IMR-90 (cell line): ENCODE measurements at regions not wholly inside any gene's neighbourhood (a gene's known extent, or its start where the extent isn't known, plus 50 kb on each side); places are given as distances from the start of the nearest gene placed in this dataset.

Experiments
- ATAC-seq: fragments of 200-7000 bp; cut with Tn5 transposase; 2 replicates; pipeline ENCODE4 v1.9.1; 2020; ENCODE audit warnings: low read depth, mild to moderate bottlenecking, moderate library complexity
- BruUV-seq: library from RNA; stranded (reverse); fragments of 400-500 nt; replicated peaks from 2 replicates; lab custom pipeline; 2021; lab: Mats Ljungman, UMichigan
- CTCF ChIA-PET: fragments of 300-600 bp; formaldehyde crosslinking; extraction: SDS; loops from one replicate; lab custom pipeline; 2021; ENCODE audit warnings: antibody characterized with exemption; lab: Yijun Ruan, JAX
- POLR2A ChIA-PET: fragments of 300-600 bp; sonication (Branson Sonifier 250); formaldehyde crosslinking; loops from one replicate; lab custom pipeline; 2022; ENCODE audit warnings: antibody characterized with exemption; ENCODE audit not compliant: unreplicated experiment; lab: Charles Lee
- DNase-seq: peaks from one replicate; pipeline ENCODE4 v3.0.0; 2013
- H2AFZ ChIP-seq: replicated peaks from 2 replicates; pipeline ENCODE3; 2013; ENCODE audit warnings: low read length, mild to moderate bottlenecking; ENCODE audit not compliant: poor library complexity
- H2AK5ac ChIP-seq: 2 replicates; pipeline ENCODE4 v1.6.1; 2013; ENCODE audit warnings: low read depth, low read length, inconsistent platforms
- H2AK9ac ChIP-seq: replicated peaks from 2 replicates; pipeline ENCODE3; 2013; ENCODE audit warnings: mild to moderate bottlenecking, low read depth, low read length, moderate library complexity; ENCODE audit not compliant: poor library complexity
- H2BK120ac ChIP-seq: 2 replicates; pipeline ENCODE4 v1.6.1; 2013; ENCODE audit warnings: low read depth, low read length, inconsistent platforms
- H2BK15ac ChIP-seq: 3 replicates; pipeline ENCODE4 v1.6.1; 2013; ENCODE audit warnings: low read depth, low read length, inconsistent platforms
- H2BK20ac ChIP-seq: 2 replicates; pipeline ENCODE4 v1.6.1; 2013; ENCODE audit warnings: low read depth, mild to moderate bottlenecking, inconsistent platforms, low read length, moderate library complexity
- H2BK5ac ChIP-seq: 2 replicates; pipeline ENCODE4 v1.6.1; 2013; ENCODE audit warnings: mild to moderate bottlenecking, low read depth, low read length, inconsistent platforms; ENCODE audit not compliant: poor library complexity, severe bottlenecking
- H3K14ac ChIP-seq: replicated peaks from 2 replicates; pipeline ENCODE4 v1.6.1; 2013; ENCODE audit warnings: low read depth, low read length, inconsistent platforms
- H3K18ac ChIP-seq: 2 replicates; pipeline ENCODE4 v1.6.1; 2013; ENCODE audit warnings: low read depth, low read length, control low read depth
- H3K23ac ChIP-seq: 2 replicates; pipeline ENCODE4 v1.6.1; 2013; ENCODE audit warnings: low read depth, low read length, inconsistent platforms
- H3K27ac ChIP-seq: 2 replicates; pipeline ENCODE4 v1.5.1; 2013; ENCODE audit warnings: mild to moderate bottlenecking, control low read depth, low read length; ENCODE audit not compliant: insufficient read depth
- H3K27me3 ChIP-seq: 2 replicates; pipeline ENCODE4 v1.6.1; 2013; ENCODE audit warnings: low read length; ENCODE audit not compliant: control insufficient read depth, insufficient read depth
- H3K36me3 ChIP-seq: 2 replicates; pipeline ENCODE4 v1.6.1; 2013; ENCODE audit warnings: low read length, mixed read lengths; ENCODE audit not compliant: control insufficient read depth, insufficient read depth
- H3K4ac ChIP-seq: 2 replicates; pipeline ENCODE4 v1.6.1; 2013; ENCODE audit warnings: low read depth, low read length, inconsistent platforms
- H3K4me1 ChIP-seq: 2 replicates; pipeline ENCODE4 v1.6.1; 2013; ENCODE audit warnings: low read length, mixed read lengths; ENCODE audit not compliant: control insufficient read depth, insufficient read depth
- H3K4me2 ChIP-seq: 2 replicates; pipeline ENCODE4 v1.6.1; 2013; ENCODE audit warnings: low read depth, mild to moderate bottlenecking, control low read depth, low read length, moderate library complexity
- H3K4me3 ChIP-seq: 2 replicates; pipeline ENCODE4 v1.5.1; 2013; ENCODE audit warnings: low read depth, mild to moderate bottlenecking, control low read depth, low read length, moderate library complexity; ENCODE audit not compliant: insufficient read depth
- H3K56ac ChIP-seq: 2 replicates; pipeline ENCODE4 v1.6.1; 2013; ENCODE audit warnings: low read length, inconsistent platforms; ENCODE audit not compliant: insufficient read depth; ENCODE audit errors: extremely low read depth
- H3K79me1 ChIP-seq, 2 experiments: 2 replicates each; pipeline ENCODE4 v1.6.1; 2013; ENCODE audit warnings: low read length in 2 of 2, inconsistent platforms in 1 of 2, low read depth in 1 of 2
- H3K9ac ChIP-seq: 2 replicates; pipeline ENCODE4 v1.6.1; 2013; ENCODE audit warnings: low read depth, low read length, control low read depth
- H3K9me1 ChIP-seq: 2 replicates; pipeline ENCODE4 v1.6.1; 2013; ENCODE audit warnings: low read length, inconsistent platforms; ENCODE audit not compliant: insufficient read depth
- H3K9me3 ChIP-seq: 2 replicates; pipeline ENCODE4 v1.6.1; 2013; ENCODE audit warnings: low read length; ENCODE audit not compliant: control insufficient read depth, insufficient read depth
- H4K20me1 ChIP-seq: 2 replicates; pipeline ENCODE4 v1.6.1; 2013; ENCODE audit warnings: low read length, inconsistent platforms; ENCODE audit not compliant: insufficient read depth
- H4K5ac ChIP-seq: 2 replicates; pipeline ENCODE4 v1.6.1; 2013; ENCODE audit warnings: mild to moderate bottlenecking, low read depth, low read length, control low read depth
- H4K8ac ChIP-seq, 2 experiments: 2 replicates each; pipeline ENCODE4 v1.6.1; 2013; ENCODE audit warnings: low read depth in 2 of 2, low read length in 2 of 2, control low read depth in 1 of 2, inconsistent platforms in 1 of 2
- H4K91ac ChIP-seq: 2 replicates; pipeline ENCODE4 v1.6.1; 2013; ENCODE audit warnings: low read depth, low read length, inconsistent platforms; ENCODE audit not compliant: insufficient read depth
- BHLHE40 ChIP-seq: fragments of 150-350 bp; IDR thresholded peaks from 2 replicates; pipeline ENCODE4 v1.6.1; 2016; ENCODE audit warnings: mild to moderate bottlenecking, low read depth, low read length
- CEBPB ChIP-seq: IDR thresholded peaks from 2 replicates; pipeline ENCODE4 v1.6.1; 2012; ENCODE audit warnings: low read depth, low read length, improper control_type of control experiment
- CHD1 ChIP-seq: IDR thresholded peaks from 2 replicates; pipeline ENCODE4 v1.6.1; 2012; ENCODE audit warnings: low read depth, low read length, improper control_type of control experiment
- ELK1 ChIP-seq: fragments of 150-350 bp; IDR thresholded peaks from 2 replicates; pipeline ENCODE4 v1.6.1; 2016; ENCODE audit warnings: low read depth, mild to moderate bottlenecking, low read length, moderate library complexity, borderline replicate concordance
- FOS ChIP-seq: fragments of 150-350 bp; IDR thresholded peaks from 2 replicates; pipeline ENCODE4 v1.6.1; 2016; ENCODE audit warnings: low read depth, low read length
- MAFK ChIP-seq: IDR thresholded peaks from 2 replicates; pipeline ENCODE4 v1.6.1; 2012; ENCODE audit warnings: low read depth, low read length, improper control_type of control experiment
- MAZ ChIP-seq: IDR thresholded peaks from 2 replicates; pipeline ENCODE4 v1.6.1; 2012; ENCODE audit warnings: low read depth, mild to moderate bottlenecking, low read length, improper control_type of control experiment, moderate library complexity, borderline replicate concordance
- MXI1 ChIP-seq: IDR thresholded peaks from 2 replicates; pipeline ENCODE4 v1.6.1; 2012; ENCODE audit warnings: low read depth, mild to moderate bottlenecking, low read length, moderate library complexity, borderline replicate concordance
- NFE2L2 ChIP-seq: fragments of 150-350 bp; IDR thresholded peaks from 2 replicates; pipeline ENCODE4 v1.6.1; 2016; ENCODE audit warnings: low read depth, mild to moderate bottlenecking, low read length
- POLR2A ChIP-seq: IDR thresholded peaks from 2 replicates; pipeline ENCODE4 v1.6.1; 2012; ENCODE audit warnings: mild to moderate bottlenecking, low read depth, low read length
- RAD21 ChIP-seq: IDR thresholded peaks from 2 replicates; pipeline ENCODE4 v1.6.1; 2012; ENCODE audit warnings: low read length, improper control_type of control experiment
- RCOR1 ChIP-seq: IDR thresholded peaks from 2 replicates; pipeline ENCODE4 v1.6.1; 2012; ENCODE audit warnings: mild to moderate bottlenecking, low read length, improper control_type of control experiment; ENCODE audit not compliant: insufficient replicate concordance
- RFX5 ChIP-seq: IDR thresholded peaks from 2 replicates; pipeline ENCODE4 v1.8.0; 2012; ENCODE audit warnings: low read depth, mild to moderate bottlenecking, low read length, moderate library complexity
- SMC3 ChIP-seq: fragments of 150-350 bp; IDR thresholded peaks from 2 replicates; pipeline ENCODE4 v1.6.1; 2016; ENCODE audit warnings: low read depth, mild to moderate bottlenecking, antibody characterized with exemption, low read length, moderate library complexity
- USF2 ChIP-seq: fragments of 150-350 bp; IDR thresholded peaks from 2 replicates; pipeline ENCODE4 v1.6.1; 2017; ENCODE audit warnings: mild to moderate bottlenecking, antibody characterized with exemption, low read length, low read depth
- WGBS, 2 experiments: methylation state at CpG; one replicate each; pipeline versions ENCODE4 v1.1.5 to v1.1.7; 2013; ENCODE audit warnings: missing lambda C conversion rate in 2 of 2; ENCODE audit not compliant: insufficient read length in 1 of 2; ENCODE audit errors: extremely low coverage in 2 of 2; 5-methylcytosine and 5-hydroxymethylcytosine counted together
- dilution Hi-C: fragments of 300-500 bp; cut with HindIII; formaldehyde crosslinking; loops from one replicate; pipeline ENCODE4 v1.14.3; 2018; ENCODE audit warnings: low sequenced_read_pairs; ENCODE audit not compliant: unreplicated experiment
- in situ Hi-C: fragments of 300-500 bp; cut with MboI; formaldehyde crosslinking; loops from 3 replicates; pipeline ENCODE4 v1.14.3; 2019; ENCODE audit warnings: low sequenced_read_pairs, inconsistent platforms, mixed read lengths
- intact Hi-C: fragments of 100-400 bp; cut with micrococcal nuclease; formaldehyde crosslinking; loops from 2 replicates; pipeline ENCODE4 v1.10.0; 2022
- TF ChIP-seq, protein P1 (sequence below): conservative IDR thresholded peaks from 2 replicates; pipeline ENCODE4 v1.5.1; 2012; ENCODE audit warnings: mild to moderate bottlenecking, low read depth, low read length, improper control_type of control experiment

DNA sequence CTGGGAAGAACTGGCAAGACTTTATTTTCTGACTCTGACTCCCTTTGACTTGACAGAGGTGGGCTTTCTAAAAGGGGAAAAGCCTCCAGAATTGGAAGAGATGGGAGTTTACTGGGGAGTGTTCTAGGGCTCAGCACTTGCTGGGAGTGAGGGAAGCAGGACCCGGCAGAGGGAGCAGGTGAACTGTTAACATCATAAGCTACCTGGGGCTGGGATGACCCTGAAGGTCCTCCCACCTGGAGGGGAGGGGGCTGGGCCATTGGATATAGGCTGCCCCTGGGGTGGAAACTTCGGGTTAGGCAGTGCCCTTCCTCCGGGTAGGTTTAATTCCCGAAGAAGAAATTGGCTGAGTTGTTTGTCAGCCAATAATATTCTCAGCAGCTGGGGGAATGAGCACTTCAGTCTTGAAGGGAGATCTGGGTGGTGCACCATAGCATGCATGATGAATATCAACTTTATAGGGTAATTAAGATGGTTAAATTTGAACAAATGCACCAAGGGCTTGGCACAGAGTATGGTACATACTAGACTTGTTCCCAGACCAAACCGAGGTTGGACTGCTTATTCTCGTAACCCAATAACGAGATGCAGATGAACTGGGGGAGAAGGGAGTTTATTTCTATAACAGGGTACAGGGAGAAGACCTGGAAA lies 337.0 kb downstream of the HAPSTR1 start:
- no peak overlapping the region for H3K27ac ChIP-seq
- H2BK20ac ChIP-seq: no peak overlapping the region
- H2BK120ac ChIP-seq: no peak overlapping the region
- H3K27me3 ChIP-seq: no peaks in the 10 kb centered on the region
- WGBS, 2 experiments: no CpG with 5 or more reads among the region's 7 CpGs
- H4K91ac ChIP-seq: no peak overlapping the region
- H4K8ac ChIP-seq: no peak overlapping the region
- no peak overlapping the region for H2BK15ac ChIP-seq
- in situ Hi-C loops (no loop called here), intact Hi-C loops (no loop called here), dilution Hi-C loops (no loop called here)
- peaks cover 3% of the 10 kb centered on the region for H3K9me3 ChIP-seq
- no peak overlapping the region for H2BK5ac ChIP-seq
- H2AK5ac ChIP-seq: no peak overlapping the region
- TF ChIP-seq MAZ: no peak
- TF ChIP-seq, protein P1, sequence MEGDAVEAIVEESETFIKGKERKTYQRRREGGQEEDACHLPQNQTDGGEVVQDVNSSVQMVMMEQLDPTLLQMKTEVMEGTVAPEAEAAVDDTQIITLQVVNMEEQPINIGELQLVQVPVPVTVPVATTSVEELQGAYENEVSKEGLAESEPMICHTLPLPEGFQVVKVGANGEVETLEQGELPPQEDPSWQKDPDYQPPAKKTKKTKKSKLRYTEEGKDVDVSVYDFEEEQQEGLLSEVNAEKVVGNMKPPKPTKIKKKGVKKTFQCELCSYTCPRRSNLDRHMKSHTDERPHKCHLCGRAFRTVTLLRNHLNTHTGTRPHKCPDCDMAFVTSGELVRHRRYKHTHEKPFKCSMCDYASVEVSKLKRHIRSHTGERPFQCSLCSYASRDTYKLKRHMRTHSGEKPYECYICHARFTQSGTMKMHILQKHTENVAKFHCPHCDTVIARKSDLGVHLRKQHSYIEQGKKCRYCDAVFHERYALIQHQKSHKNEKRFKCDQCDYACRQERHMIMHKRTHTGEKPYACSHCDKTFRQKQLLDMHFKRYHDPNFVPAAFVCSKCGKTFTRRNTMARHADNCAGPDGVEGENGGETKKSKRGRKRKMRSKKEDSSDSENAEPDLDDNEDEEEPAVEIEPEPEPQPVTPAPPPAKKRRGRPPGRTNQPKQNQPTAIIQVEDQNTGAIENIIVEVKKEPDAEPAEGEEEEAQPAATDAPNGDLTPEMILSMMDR: no peak
- no peak for TF ChIP-seq NFE2L2
- no peak for TF ChIP-seq BHLHE40
- no peak for TF ChIP-seq USF2
- TF ChIP-seq ELK1: no peak
- TF ChIP-seq RFX5: no peak
- TF ChIP-seq RCOR1: no peak
- TF ChIP-seq CEBPB: no peak
- TF ChIP-seq SMC3: no peak
- TF ChIP-seq RAD21: no peak
- TF ChIP-seq MXI1: no peak
- no peak for TF ChIP-seq FOS
- no peak for TF ChIP-seq MAFK
- no peak for TF ChIP-seq CHD1
- TF ChIP-seq POLR2A: no peak
- no peak overlapping the region for H3K18ac ChIP-seq
- no TSS peak for BruUV-seq
- H4K5ac ChIP-seq: no peak overlapping the region
- no peaks in the 10 kb centered on the region for H3K9me1 ChIP-seq
- no peak for DNase-seq
- ChIA-PET POLR2A (no interaction called here), CTCF (interaction anchor here (0.6 kb wide), 1 partner anchor 16 kb away, joined by 3 read pairs; no protein-coding TSS in a partner anchor)
- H4K20me1 ChIP-seq: no peaks in the 10 kb centered on the region
- no peaks in the 10 kb centered on the region for H3K36me3 ChIP-seq
- no peak overlapping the region for H2AFZ ChIP-seq
- no peak overlapping the region for H3K14ac ChIP-seq
- no peaks in the 10 kb centered on the region for H3K4me1 ChIP-seq
- ATAC-seq: no peak
- H3K4me3 ChIP-seq: no peak overlapping the region
- no peak overlapping the region for H3K23ac ChIP-seq
- no peak overlapping the region for H3K4me2 ChIP-seq
- H2AK9ac ChIP-seq: no peak overlapping the region
- no peaks in the 10 kb centered on the region for H3K79me1 ChIP-seq
- no peak overlapping the region for H3K4ac ChIP-seq
- H3K56ac ChIP-seq: no peak overlapping the region
- no peak overlapping the region for H3K9ac ChIP-seq
